ENCODE measurements at regions not wholly inside any gene's neighbourhood (a gene's known extent, or its start where the extent isn't known, plus 50 kb on each side); places are given as distances from the start of the nearest gene placed in this dataset.

GRCh38 chrX:131393426-131393825 is 104.3 kb upstream of the IGSF1 start:
- H3K27ac Mint-ChIP-seq: no peak overlapping the region
- no peak for TF ChIP-seq CTCF (conservative IDR thresholded peaks at IDR 0.05)
- no peak overlapping the region for H3K4me3 Mint-ChIP-seq
- H3K4me1 Mint-ChIP-seq (ENCODE audit: unreplicated experiment): no peaks in the 10 kb centered on the region
- no peak for DNase-seq (ENCODE audit: extremely low spot score, unreplicated experiment)
- no peaks in the 10 kb centered on the region for H3K27me3 Mint-ChIP-seq
- H3K36me3 Mint-ChIP-seq: peaks cover 10% of the 10 kb centered on the region
- peaks cover 11% of the 10 kb centered on the region for H3K9me3 Mint-ChIP-seq

- Mint-ChIP-seq H3K36me3 (peaks cover 9% of the 10 kb centered on the region), H3K9me3 (peaks cover 10% of the 10 kb centered on the region), H3K27me3 (no peaks in the 10 kb centered on the region), H3K4me1 (ENCODE audit: unreplicated experiment) (no peaks in the 10 kb centered on the region), H3K27ac (no peak overlapping the region), H3K4me3 (no peak overlapping the region)
- TF ChIP-seq CTCF (conservative IDR thresholded peaks at IDR 0.05): no peak
- no peak for DNase-seq (ENCODE audit: extremely low spot score, unreplicated experiment)
Observed at GRCh38 chrX:131394384-131394783, 105.3 kb upstream of the IGSF1 start.

- no peak overlapping the region for H3K4me3 Mint-ChIP-seq
- no peak overlapping the region for H3K27ac Mint-ChIP-seq
- no peaks in the 10 kb centered on the region for H3K36me3 Mint-ChIP-seq
- no peaks in the 10 kb centered on the region for H3K4me1 Mint-ChIP-seq (ENCODE audit: unreplicated experiment)
- H3K27me3 Mint-ChIP-seq: no peaks in the 10 kb centered on the region
- no peak for TF ChIP-seq CTCF (conservative IDR thresholded peaks at IDR 0.05)
- H3K9me3 Mint-ChIP-seq: no peaks in the 10 kb centered on the region
- no peak for DNase-seq (ENCODE audit: extremely low spot score, unreplicated experiment)
Observed at GRCh38 chrX:131397891-131398290, 108.8 kb upstream of the IGSF1 start.

GRCh38 chrX:131399678-131400428 is 110.7 kb upstream of the IGSF1 start:
- TF ChIP-seq CTCF (conservative IDR thresholded peaks at IDR 0.05): no peak
- Mint-ChIP-seq H3K27me3 (no peaks in the 10 kb centered on the region), H3K4me1 (ENCODE audit: unreplicated experiment) (no peaks in the 10 kb centered on the region), H3K9me3 (no peaks in the 10 kb centered on the region), H3K4me3 (no peak overlapping the region), H3K27ac (no peak overlapping the region), H3K36me3 (no peaks in the 10 kb centered on the region)
- no peak for DNase-seq (ENCODE audit: extremely low spot score, unreplicated experiment)

- Mint-ChIP-seq H3K27me3 (no peaks in the 10 kb centered on the region), H3K9me3 (no peaks in the 10 kb centered on the region), H3K36me3 (no peaks in the 10 kb centered on the region), H3K4me1 (ENCODE audit: unreplicated experiment) (no peaks in the 10 kb centered on the region), H3K4me3 (no peak overlapping the region), H3K27ac (no peak overlapping the region)
- no peak for TF ChIP-seq CTCF (conservative IDR thresholded peaks at IDR 0.05)
- DNase-seq (ENCODE audit: extremely low spot score, unreplicated experiment): no peak
Observed at GRCh38 chrX:131402124-131402811, 113.2 kb upstream of the IGSF1 start.
